GM23338 (cell line): ENCODE measurements at regions not wholly inside any gene's neighbourhood (a gene's known extent, or its start where the extent isn't known, plus 50 kb on each side); places are given as distances from the start of the nearest gene placed in this dataset.

Experiments
- ATAC-seq: fragments of 200-7000 bp; cut with Tn5 transposase; 3 replicates; pipeline ENCODE4 v1.9.1; 2020
- DNase-seq: peaks from one replicate; pipeline ENCODE4 v3.0.0-alpha.2; 2015; ENCODE audit warnings: low spot score
- H2AFZ ChIP-seq: fragments of 200-600 bp; sonication (generic); 2 replicates; pipeline ENCODE4 v1.8.0; 2016; ENCODE audit warnings: antibody characterized with exemption, mild to moderate bottlenecking, moderate library complexity
- H3F3A ChIP-seq: fragments of 200-600 bp; sonication (generic); replicated peaks from 2 replicates; pipeline ENCODE4 v1.8.0; 2017; ENCODE audit warnings: antibody characterized with exemption, mixed run types, low read depth
- H3K27ac ChIP-seq: fragments of 200-600 bp; sonication (generic); 2 replicates; pipeline ENCODE4 v1.6.1; 2016; ENCODE audit warnings: low read depth
- H3K27me3 ChIP-seq: fragments of 200-600 bp; sonication (generic); 2 replicates; pipeline ENCODE4 v1.8.0; 2016; ENCODE audit warnings: mild to moderate bottlenecking, mixed run types, moderate library complexity; ENCODE audit not compliant: insufficient read depth
- H3K36me3 ChIP-seq: fragments of 200-600 bp; sonication (generic); 2 replicates; pipeline ENCODE4 v1.8.0; 2016; ENCODE audit warnings: mild to moderate bottlenecking; ENCODE audit not compliant: insufficient read depth
- H3K4me1 ChIP-seq: fragments of 200-600 bp; sonication (generic); 2 replicates; pipeline ENCODE4 v1.8.0; 2016; ENCODE audit warnings: mild to moderate bottlenecking, moderate library complexity; ENCODE audit not compliant: insufficient read depth
- H3K4me2 ChIP-seq: fragments of 200-600 bp; sonication (generic); 2 replicates; pipeline ENCODE4 v1.7.1; 2017; ENCODE audit warnings: mixed run types
- H3K4me3 ChIP-seq: fragments of 200-600 bp; sonication (generic); 2 replicates; pipeline ENCODE4 v1.6.1; 2016; ENCODE audit warnings: mixed run types
- H3K79me2 ChIP-seq: fragments of 200-600 bp; sonication (generic); replicated peaks from 2 replicates; pipeline ENCODE4 v1.8.0; 2017; ENCODE audit warnings: mild to moderate bottlenecking; ENCODE audit not compliant: insufficient read depth
- H3K9me2 ChIP-seq: fragments of 200-600 bp; sonication (generic); 2 replicates; pipeline ENCODE4 v1.8.0; 2017; ENCODE audit not compliant: insufficient read depth
- H4K20me1 ChIP-seq: fragments of 200-600 bp; sonication (generic); replicated peaks from 2 replicates; pipeline ENCODE4 v1.8.0; 2017; ENCODE audit warnings: mild to moderate bottlenecking; ENCODE audit not compliant: insufficient read depth
- H3K27ac Mint-ChIP-seq: 2 replicates; pipeline ENCODE4 v1.8.0; 2020; ENCODE audit warnings: inconsistent platforms, mild to moderate bottlenecking, moderate library complexity, mixed read lengths
- H3K27me3 Mint-ChIP-seq: 3 replicates; pipeline ENCODE4 v1.8.0; 2022; ENCODE audit warnings: low read depth, mild to moderate bottlenecking, moderate library complexity, mixed read lengths, inconsistent platforms; ENCODE audit not compliant: insufficient read depth, poor library complexity
- H3K36me3 Mint-ChIP-seq: 3 replicates; pipeline ENCODE4 v1.8.0; 2021; ENCODE audit warnings: low read depth, mild to moderate bottlenecking, inconsistent platforms, moderate library complexity, mixed read lengths
- H3K4me1 Mint-ChIP-seq: 3 replicates; pipeline ENCODE4 v1.8.0; 2020; ENCODE audit warnings: mild to moderate bottlenecking, inconsistent platforms, mixed read lengths
- H3K4me3 Mint-ChIP-seq: 3 replicates; pipeline ENCODE4 v1.8.0; 2021; ENCODE audit warnings: moderate library complexity, mild to moderate bottlenecking, inconsistent platforms, mixed read lengths
- H3K9me3 Mint-ChIP-seq: 3 replicates; pipeline ENCODE4 v1.8.0; 2020; ENCODE audit warnings: moderate library complexity, mild to moderate bottlenecking, inconsistent platforms, mixed read lengths
- CREB1 ChIP-seq: fragments of 250-450 bp; sonication (Bioruptor Pico); IDR thresholded peaks from 2 replicates; pipeline ENCODE4 v1.5.0; 2020; ENCODE audit warnings: low read depth, mild to moderate bottlenecking, moderate library complexity
- ETS1 ChIP-seq: IDR thresholded peaks from 2 replicates; pipeline ENCODE4 v1.6.1; 2016; ENCODE audit warnings: antibody characterized with exemption
- EZH2 ChIP-seq: fragments of 200-600 bp; sonication (generic); IDR thresholded peaks from one replicate; pipeline ENCODE4 v1.8.0; 2017; ENCODE audit warnings: antibody characterized with exemption, mild to moderate bottlenecking, low read depth; ENCODE audit not compliant: unreplicated experiment
- JUNB ChIP-seq: IDR thresholded peaks from one replicate; pipeline ENCODE4 v1.6.1; 2016; ENCODE audit warnings: antibody characterized with exemption; ENCODE audit not compliant: unreplicated experiment
- NANOG ChIP-seq: IDR thresholded peaks from 2 replicates; pipeline ENCODE4 v1.6.1; 2016; ENCODE audit warnings: antibody characterized with exemption, borderline replicate concordance
- REST ChIP-seq: IDR thresholded peaks from one replicate; pipeline ENCODE4 v1.6.1; 2018; ENCODE audit warnings: antibody characterized with exemption; ENCODE audit not compliant: unreplicated experiment
- ZNF114 ChIP-seq: fragments of 250-450 bp; sonication (Bioruptor Pico); IDR thresholded peaks from 2 replicates; pipeline ENCODE4 v1.5.0; 2020; ENCODE audit warnings: mild to moderate bottlenecking, moderate library complexity
- ZNF331 ChIP-seq: fragments of 250-450 bp; sonication (Bioruptor Pico); IDR thresholded peaks from 2 replicates; pipeline ENCODE4 v1.5.0; 2020; ENCODE audit warnings: low read depth, mild to moderate bottlenecking, moderate library complexity
- ZNF462 ChIP-seq: fragments of 250-450 bp; sonication (Bioruptor Pico); IDR thresholded peaks from 2 replicates; pipeline ENCODE4 v1.5.0; 2020; ENCODE audit warnings: mild to moderate bottlenecking, moderate library complexity

GRCh38 chr11:112554586-112554985, 293.9 kb upstream of the PLET1 start:
- Mint-ChIP-seq H3K4me1 (peaks cover 16% of the 10 kb centered on the region), H3K36me3 (no peaks in the 10 kb centered on the region), H3K27ac (no peak overlapping the region), H3K9me3 (no peaks in the 10 kb centered on the region), H3K27me3 (peaks cover 2% of the 10 kb centered on the region), H3K4me3 (no peak overlapping the region)
- DNase-seq (no peak), ATAC-seq (no peak)
- no peak overlapping the region for H3K4me3 ChIP-seq
- no peaks in the 10 kb centered on the region for H3F3A ChIP-seq
- H3K27me3 ChIP-seq, result no peaks in the 10 kb centered on the region
- H3K79me2 ChIP-seq, result no peaks in the 10 kb centered on the region
- no peak overlapping the region for H3K27ac ChIP-seq
- no peaks in the 10 kb centered on the region for H3K4me1 ChIP-seq
- H3K36me3 ChIP-seq, result no peaks in the 10 kb centered on the region
- no peak overlapping the region for H2AFZ ChIP-seq
- TF ChIP-seq REST (no peak), ZNF462 (CRISPR knock-in tag) (no peak), ZNF331 (CRISPR knock-in tag) (no peak), ZNF114 (CRISPR knock-in tag) (no peak), NANOG (no peak), EZH2 (no peak), JUNB (no peak), ETS1 (no peak), CREB1 (CRISPR knock-in tag) (no peak)
- peaks cover 3% of the 10 kb centered on the region; the same call in 1 of the 2 replicates for H3K9me2 ChIP-seq
- no peaks in the 10 kb centered on the region for H4K20me1 ChIP-seq
- H3K4me2 ChIP-seq, result no peak overlapping the region
